H1 (cell line): ENCODE measurements at regions not wholly inside any gene's neighbourhood (a gene's known extent, or its start where the extent isn't known, plus 50 kb on each side); places are given as distances from the start of the nearest gene placed in this dataset.

Source experiments
- CTCF ChIA-PET: fragments of 300-600 bp; sonication (Branson Sonifier 250); formaldehyde crosslinking; loops from one replicate; lab custom pipeline; 2021; ENCODE audit not compliant: partially characterized antibody; lab: Charles Lee
- POLR2A ChIA-PET: fragments of 300-600 bp; sonication (Branson Sonifier 250); formaldehyde crosslinking; loops from one replicate; lab custom pipeline; 2021; ENCODE audit warnings: inconsistent platforms; ENCODE audit not compliant: partially characterized antibody; lab: Charles Lee
- DNase-seq, 2 experiments: peaks; one replicate each; pipeline versions ENCODE4 v3.0.0 to v3.0.0-alpha.2; 2010 to 2022; ENCODE audit warnings: low spot score in 2 of 2, low read depth in 1 of 2, mixed read lengths in 1 of 2
- FAIRE-seq: peaks from 2 replicates; lab custom pipeline; 2011; peaks lifted over from hg19 to GRCh38; lab: Jason Lieb, UNC
- H2AFZ ChIP-seq: 2 replicates; pipeline ENCODE4 v1.8.1; 2012; ENCODE audit warnings: low read length, inconsistent platforms
- H2AK5ac ChIP-seq: 2 replicates; pipeline ENCODE4 v1.6.1; 2013; ENCODE audit warnings: low read depth, low read length
- H2BK120ac ChIP-seq: replicated peaks from 2 replicates; pipeline ENCODE3; 2013; ENCODE audit warnings: low read depth, low read length, inconsistent platforms
- H2BK12ac ChIP-seq: 2 replicates; pipeline ENCODE4 v1.6.1; 2013; ENCODE audit warnings: low read depth, low read length
- H2BK15ac ChIP-seq: 2 replicates; pipeline ENCODE4 v1.6.1; 2013; ENCODE audit warnings: low read length
- H2BK20ac ChIP-seq: 2 replicates; pipeline ENCODE4 v1.6.1; 2013; ENCODE audit warnings: low read length
- H2BK5ac ChIP-seq: 2 replicates; pipeline ENCODE4 v1.6.1; 2013; ENCODE audit warnings: low read depth, low read length
- H3K14ac ChIP-seq: 2 replicates; pipeline ENCODE4 v1.6.1; 2013; ENCODE audit warnings: inconsistent platforms; ENCODE audit not compliant: insufficient read length
- H3K18ac ChIP-seq: 2 replicates; pipeline ENCODE4 v1.6.1; 2013; ENCODE audit warnings: low read length; ENCODE audit errors: extremely low read depth
- H3K23ac ChIP-seq: 2 replicates; pipeline ENCODE4 v1.6.1; 2013; ENCODE audit warnings: inconsistent platforms; ENCODE audit not compliant: insufficient read length
- H3K23me2 ChIP-seq: 2 replicates; pipeline ENCODE4 v1.6.1; 2013; ENCODE audit warnings: low read depth, low read length
- H3K27ac ChIP-seq: 2 replicates; pipeline ENCODE4 v1.6.1; 2011; ENCODE audit warnings: low read depth, low read length, inconsistent platforms
- H3K27me3 ChIP-seq, 4 experiments: replicated peaks in 1 of 4; 1 replicate in 1 of 4; 2 replicates in 3 of 4; pipeline versions ENCODE4 v1.6.1 to v1.8.1; 2011 to 2013; ENCODE audit warnings: low read length in 3 of 4, mild to moderate bottlenecking in 3 of 4, inconsistent platforms in 2 of 4, mixed read lengths in 2 of 4, moderate library complexity in 1 of 4; ENCODE audit not compliant: control insufficient read depth in 3 of 4, insufficient read depth in 3 of 4; ENCODE audit errors: extremely low read depth in 1 of 4
- H3K36me3 ChIP-seq, 4 experiments: 2 replicates each; pipeline versions ENCODE4 v1.6.1 to v1.8.1; 2011 to 2013; ENCODE audit warnings: mild to moderate bottlenecking in 4 of 4, low read length in 3 of 4, moderate library complexity in 2 of 4, control low read depth in 1 of 4, inconsistent platforms in 1 of 4; ENCODE audit not compliant: insufficient read depth in 4 of 4, control insufficient read depth in 2 of 4
- H3K4ac ChIP-seq: replicated peaks from 2 replicates; pipeline ENCODE3; 2013; ENCODE audit warnings: low read length, low read depth, mixed read lengths, inconsistent platforms; ENCODE audit not compliant: insufficient read length
- H3K4me1 ChIP-seq, 4 experiments: replicated peaks in 1 of 4; 1 replicate in 1 of 4; 2 replicates in 3 of 4; pipeline versions ENCODE4 v1.6.1 to v1.8.1; 2011 to 2013; ENCODE audit warnings: low read length in 3 of 4, inconsistent platforms in 2 of 4, mixed read lengths in 1 of 4; ENCODE audit not compliant: insufficient read depth in 4 of 4, control insufficient read depth in 3 of 4
- H3K4me2 ChIP-seq, 2 experiments: 2 replicates each; pipeline versions ENCODE4 v1.6.1 to v1.8.1; 2011 to 2013; ENCODE audit warnings: low read depth in 2 of 2, low read length in 2 of 2, control low read depth in 1 of 2, inconsistent platforms in 1 of 2, mild to moderate bottlenecking in 1 of 2; ENCODE audit not compliant: insufficient read depth in 1 of 2
- H3K4me3 ChIP-seq, 4 experiments: fragments of 200-600, 300-600 bp in 1 of 4; sonication (generic), shearing (Covaris generic), sonication (Bioruptor Twin) in 1 of 4; 2 replicates each; pipeline versions ENCODE4 v1.5.1 to v1.8.1; 2011 to 2016; ENCODE audit warnings: low read length in 4 of 4, low read depth in 3 of 4, control low read depth in 2 of 4, inconsistent platforms in 2 of 4, mild to moderate bottlenecking in 2 of 4, mixed read lengths in 1 of 4, moderate library complexity in 1 of 4; ENCODE audit not compliant: insufficient read depth in 2 of 4; ENCODE audit errors: extremely low read depth in 1 of 4
- H3K56ac ChIP-seq: replicated peaks from 2 replicates; pipeline ENCODE3; 2013; ENCODE audit warnings: low read depth, mild to moderate bottlenecking, mixed read lengths, low read length, inconsistent platforms; ENCODE audit not compliant: insufficient read length
- H3K79me1 ChIP-seq: 2 replicates; pipeline ENCODE4 v1.6.1; 2013; ENCODE audit warnings: low read depth, low read length, control low read depth
- H3K79me2 ChIP-seq, 2 experiments: 2 replicates each; pipeline versions ENCODE4 v1.6.1 to v1.8.1; 2012 to 2013; ENCODE audit warnings: low read length in 2 of 2, mild to moderate bottlenecking in 2 of 2, inconsistent platforms in 1 of 2; ENCODE audit not compliant: insufficient read depth in 2 of 2, control insufficient read depth in 1 of 2
- H3K9ac ChIP-seq, 4 experiments: replicated peaks in 1 of 4; 1 replicate in 1 of 4; 2 replicates in 3 of 4; pipeline versions ENCODE4 v1.6.1 to v1.8.1; 2011 to 2013; ENCODE audit warnings: low read depth in 3 of 4, low read length in 3 of 4, control low read depth in 2 of 4, mild to moderate bottlenecking in 2 of 4, moderate library complexity in 2 of 4, inconsistent platforms in 1 of 4; ENCODE audit errors: extremely low read depth in 1 of 4
- H3K9me3 ChIP-seq, 2 experiments: 2 replicates each; pipeline versions ENCODE4 v1.6.1 to v1.8.1; 2012 to 2013; ENCODE audit warnings: mild to moderate bottlenecking in 2 of 2, moderate library complexity in 2 of 2, control low read depth in 1 of 2, inconsistent platforms in 1 of 2, low read depth in 1 of 2, low read length in 1 of 2, mixed read lengths in 1 of 2; ENCODE audit not compliant: insufficient read depth in 2 of 2
- H4K20me1 ChIP-seq, 2 experiments: replicated peaks in 1 of 2; 2 replicates each; pipeline versions ENCODE3 to v1.8.1; 2011 to 2013; ENCODE audit warnings: inconsistent platforms in 2 of 2, low read length in 2 of 2, mild to moderate bottlenecking in 1 of 2; ENCODE audit not compliant: insufficient read depth in 2 of 2, control insufficient read depth in 1 of 2
- H4K5ac ChIP-seq: 2 replicates; pipeline ENCODE4 v1.6.1; 2013; ENCODE audit warnings: low read length, low read depth, mixed read lengths, inconsistent platforms; ENCODE audit not compliant: insufficient read length
- H4K8ac ChIP-seq: 2 replicates; pipeline ENCODE4 v1.8.0; 2013; ENCODE audit warnings: mild to moderate bottlenecking, moderate library complexity, low read length, inconsistent platforms; ENCODE audit not compliant: insufficient read depth; ENCODE audit errors: extremely low read depth
- H4K91ac ChIP-seq: replicated peaks from 2 replicates; pipeline ENCODE3; 2013; ENCODE audit warnings: low read length, mixed read lengths, inconsistent platforms; ENCODE audit not compliant: insufficient read length
- CBX5 ChIP-seq: fragments of 300-800, 300-1000 bp; sonication (generic); IDR thresholded peaks from 2 replicates; pipeline ENCODE4 v1.7.1; 2016; ENCODE audit warnings: antibody characterized with exemption, low read length, low read depth
- CTBP2 ChIP-seq: IDR thresholded peaks from 2 replicates; pipeline ENCODE4 v1.7.0; 2011; ENCODE audit warnings: borderline replicate concordance, mild to moderate bottlenecking, moderate library complexity, mixed read lengths, low read length; ENCODE audit not compliant: insufficient read depth, insufficient read length
- GTF2F1 ChIP-seq: IDR thresholded peaks from 2 replicates; pipeline ENCODE4 v1.6.1; 2012; ENCODE audit warnings: low read depth, low read length, improper control_type of control experiment, borderline replicate concordance
- HDAC2 ChIP-seq, 2 experiments: fragments of 300-600 bp in 1 of 2; sonication (generic) in 1 of 2; IDR thresholded peaks; 2 replicates each; pipeline ENCODE4 v1.6.1; 2011 to 2012; ENCODE audit warnings: low read depth in 2 of 2, low read length in 2 of 2, mild to moderate bottlenecking in 2 of 2, moderate library complexity in 2 of 2, borderline replicate concordance in 1 of 2, inconsistent platforms in 1 of 2
- HDAC6 ChIP-seq: IDR thresholded peaks from one replicate; pipeline ENCODE4 v1.7.1; 2012; ENCODE audit warnings: low read depth, mild to moderate bottlenecking, inconsistent platforms, low read length, moderate library complexity
- NANOG ChIP-seq: IDR thresholded peaks from 2 replicates; pipeline ENCODE4 v1.6.1; 2011; ENCODE audit warnings: low read length, low read depth, mild to moderate bottlenecking, inconsistent platforms; ENCODE audit not compliant: insufficient read depth, poor library complexity, severe bottlenecking
- NRF1 ChIP-seq: IDR thresholded peaks from 2 replicates; pipeline ENCODE4 v1.6.1; 2011; ENCODE audit warnings: mild to moderate bottlenecking, low read depth, low read length, improper control_type of control experiment
- PHF8 ChIP-seq: fragments of 200-600 bp; sonication (generic); conservative IDR thresholded peaks from 2 replicates; pipeline ENCODE4 v1.7.1; 2012; ENCODE audit warnings: low read depth, mild to moderate bottlenecking, inconsistent platforms, low read length, moderate library complexity
- POLR2A ChIP-seq, 2 experiments: IDR thresholded peaks; 1 replicate in 1 of 2; 2 replicates in 1 of 2; pipeline ENCODE4 v1.6.1; 2011; ENCODE audit warnings: low read depth in 2 of 2, low read length in 2 of 2, mild to moderate bottlenecking in 2 of 2; ENCODE audit errors: control extremely low read depth in 1 of 2
- POLR2AphosphoS5 ChIP-seq: IDR thresholded peaks from 2 replicates; pipeline ENCODE4 v1.6.1; 2011; ENCODE audit warnings: low read depth, low read length
- POU5F1 ChIP-seq: IDR thresholded peaks from 2 replicates; pipeline ENCODE4 v1.6.1; 2011; ENCODE audit warnings: low read depth, mild to moderate bottlenecking, low read length, moderate library complexity
- SIRT6 ChIP-seq: IDR thresholded peaks from one replicate; pipeline ENCODE4 v1.7.1; 2012; ENCODE audit warnings: low read length, inconsistent platforms
- SRF ChIP-seq: IDR thresholded peaks from 2 replicates; pipeline ENCODE4 v1.6.1; 2011; ENCODE audit warnings: mild to moderate bottlenecking, low read depth, low read length, moderate library complexity
- TBP ChIP-seq: IDR thresholded peaks from 2 replicates; pipeline ENCODE4 v1.6.1; 2011; ENCODE audit warnings: low read depth, low read length, improper control_type of control experiment
- WGBS, 2 experiments: shearing (Covaris generic) in 1 of 2; methylation state at CpG; one replicate each; pipeline versions ENCODE4 v1.1.6 to v1.1.7; 2013 to 2015; ENCODE audit warnings: low lambda C conversion rate in 2 of 2, mixed read lengths in 2 of 2, inconsistent platforms in 1 of 2, low coverage in 1 of 2, missing lambda C conversion rate in 1 of 2; ENCODE audit not compliant: insufficient replicate concordance in 2 of 2, insufficient coverage in 1 of 2, insufficient read length in 1 of 2; ENCODE audit errors: extremely low coverage in 1 of 2, missing lambda C conversion rate in 1 of 2; 5-methylcytosine and 5-hydroxymethylcytosine counted together

GRCh38 chr6:76509397-76509796 is 436.9 kb upstream of the IMPG1 start:
- POLR2A ChIA-PET: no interaction called here
- Histone ChIP-seq H3K4ac (no peak overlapping the region), H2AK5ac (no peak overlapping the region), H2BK20ac (no peak overlapping the region), H3K27ac (no peak overlapping the region), H2BK120ac (no peak overlapping the region), H3K23ac (no peak overlapping the region), H2BK12ac (no peak overlapping the region), H3K27me3 (no peaks in the 10 kb centered on the region), H4K20me1 (no peaks in the 10 kb centered on the region), H3K9ac (no peak overlapping the region), H4K8ac (no peak overlapping the region), H3K4me2 (no peak overlapping the region), H3K18ac (no peak overlapping the region), H2BK15ac (no peak overlapping the region), H3K79me2 (no peaks in the 10 kb centered on the region), H4K5ac (no peak overlapping the region), H3K4me1 (no peaks in the 10 kb centered on the region), H3K36me3 (no peaks in the 10 kb centered on the region), H3K4me3 (no peak overlapping the region), H2BK5ac (no peak overlapping the region), H3K79me1 (no peaks in the 10 kb centered on the region), H3K23me2 (no peaks in the 10 kb centered on the region), H4K91ac (no peak overlapping the region), H3K56ac (no peak overlapping the region), H2AFZ (no peak overlapping the region), H3K14ac (no peak overlapping the region), H3K9me3 (0 out of 4 replicates have a peak, but pooled peaks cover 0 to 3% of the 10 kb centered on the region in 2 experiments)
- CTCF ChIA-PET: no interaction called here
- no peak for DNase-seq
- no peak for FAIRE-seq
- WGBS, 2 experiments: 98% methylated on average over 2 of the region's 2 CpGs; no CpG with 5 or more reads in 1 of the 2 experiments
- no peak for TF ChIP-seq TBP
- TF ChIP-seq HDAC6: no peak
- no peak for TF ChIP-seq NANOG
- no peak for TF ChIP-seq SRF
- no peak for TF ChIP-seq NRF1
- TF ChIP-seq GTF2F1: no peak
- TF ChIP-seq CTBP2: no peak
- no peak for TF ChIP-seq POLR2AphosphoS5
- no peak for TF ChIP-seq POLR2A (IDR thresholded peaks at IDR 0.05; ENCODE audit: control extremely low read depth in 1 of 2, low read depth in 2 of 2, low read length in 2 of 2)
- TF ChIP-seq HDAC2 (IDR thresholded peaks at IDR 0.05; ENCODE audit: borderline replicate concordance in 1 of 2, low read depth in 2 of 2, low read length in 2 of 2): no peak
- no peak for TF ChIP-seq POU5F1
- no peak for TF ChIP-seq CBX5
- TF ChIP-seq PHF8: no peak
- TF ChIP-seq SIRT6: no peak
- TF ChIP-seq, all 59 proteins: peak for 0
